ENCODE measurements at regions not wholly inside any gene's neighbourhood (a gene's known extent, or its start where the extent isn't known, plus 50 kb on each side); places are given as distances from the start of the nearest gene placed in this dataset.

- Histone ChIP-seq H3K4me1 (ENCODE audit: control insufficient read depth, insufficient read depth, low read length) (no peaks in the 10 kb centered on the region), H3K27ac (ENCODE audit: low read length) (no peak overlapping the region), H3K9me3 (ENCODE audit: control insufficient read depth, insufficient read depth, low read length) (no peaks in the 10 kb centered on the region), H3K36me3 (ENCODE audit: control insufficient read depth, insufficient read depth, low read length) (no peaks in the 10 kb centered on the region), H3K27me3 (ENCODE audit: control insufficient read depth, insufficient read depth, low read length) (no peaks in the 10 kb centered on the region), H3K4me3 (ENCODE audit: low read length) (no peak overlapping the region)
- H3K27me3 Mint-ChIP-seq (ENCODE audit: low read depth in 2 of 2) = no peaks in the 10 kb centered on the region
- no peak overlapping the region for H3K27ac Mint-ChIP-seq
- ATAC-seq (no peak), DNase-seq (no peak)
- no peaks in the 10 kb centered on the region for H3K36me3 Mint-ChIP-seq
- H3K4me1 Mint-ChIP-seq = no peaks in the 10 kb centered on the region
- 35% methylated on average over 4 of the region's 4 CpGs for WGBS (ENCODE audit: insufficient coverage)
- peaks cover 3 to 11% of the 10 kb centered on the region in 2 donors for H3K9me3 Mint-ChIP-seq
- H3K4me3 Mint-ChIP-seq = no peak overlapping the region
- intact Hi-C loops (cut with micrococcal nuclease) = no loop called here
- no peak for TF ChIP-seq CTCF (IDR thresholded peaks at IDR 0.05)
Observed at GRCh38 chr3:104556372-104557078, 810.2 kb upstream of the ALCAM start.

- Mint-ChIP-seq H3K9me3 (peaks cover 0 to 3% of the 10 kb centered on the region in 2 donors), H3K27me3 (ENCODE audit: low read depth in 2 of 2) (no peaks in the 10 kb centered on the region), H3K4me1 (no peaks in the 10 kb centered on the region), H3K4me3 (no peak overlapping the region), H3K27ac (no peak overlapping the region), H3K36me3 (no peaks in the 10 kb centered on the region)
- H3K4me1 ChIP-seq (ENCODE audit: control insufficient read depth, insufficient read depth, low read length) = no peaks in the 10 kb centered on the region
- whole genome bisulfite sequencing (ENCODE audit: insufficient coverage) = no CpG with 5 or more reads among the region's 1 CpG
- no peak for TF ChIP-seq CTCF (IDR thresholded peaks at IDR 0.05)
- ATAC-seq (no peak), DNase-seq (no peak)
- H3K27ac ChIP-seq (ENCODE audit: low read length) = no peak overlapping the region
- no peak overlapping the region for H3K4me3 ChIP-seq (ENCODE audit: low read length)
- H3K27me3 ChIP-seq (ENCODE audit: control insufficient read depth, insufficient read depth, low read length) = no peaks in the 10 kb centered on the region
- intact Hi-C loops (cut with micrococcal nuclease) = loop anchor here (10.0 kb wide), 1 partner anchor 1887 kb away; no protein-coding TSS in a partner anchor
- H3K9me3 ChIP-seq (ENCODE audit: control insufficient read depth, insufficient read depth, low read length) = no peaks in the 10 kb centered on the region
- H3K36me3 ChIP-seq (ENCODE audit: control insufficient read depth, insufficient read depth, low read length) = no peaks in the 10 kb centered on the region
Observed at GRCh38 chr3:104561324-104561723, 805.4 kb upstream of the ALCAM start.

GRCh38 chr3:104564045-104564643, 802.6 kb upstream of the ALCAM start:
- no peak overlapping the region for H3K27ac Mint-ChIP-seq
- H3K4me1 Mint-ChIP-seq = no peaks in the 10 kb centered on the region
- no peak for ATAC-seq
- H3K27me3 Mint-ChIP-seq (ENCODE audit: low read depth in 2 of 2) = no peaks in the 10 kb centered on the region
- Histone ChIP-seq H3K4me1 (ENCODE audit: control insufficient read depth, insufficient read depth, low read length) (no peaks in the 10 kb centered on the region), H3K36me3 (ENCODE audit: control insufficient read depth, insufficient read depth, low read length) (no peaks in the 10 kb centered on the region), H3K4me3 (ENCODE audit: low read length) (no peak overlapping the region), H3K9me3 (ENCODE audit: control insufficient read depth, insufficient read depth, low read length) (no peaks in the 10 kb centered on the region), H3K27ac (ENCODE audit: low read length) (no peak overlapping the region), H3K27me3 (ENCODE audit: control insufficient read depth, insufficient read depth, low read length) (no peaks in the 10 kb centered on the region)
- intact Hi-C loops (cut with micrococcal nuclease) = loop anchor here (10.0 kb wide), 1 partner anchor 1889 kb away; no protein-coding TSS in a partner anchor
- H3K9me3 Mint-ChIP-seq = no peaks in the 10 kb centered on the region
- no peak overlapping the region for H3K4me3 Mint-ChIP-seq
- 64% methylated on average over 1 of the region's 6 CpGs for WGBS (ENCODE audit: insufficient coverage)
- DNase-seq = peak in 1 of 2 donors; percentile 70
- peak; percentile 61 for TF ChIP-seq CTCF (IDR thresholded peaks at IDR 0.05)
- no peaks in the 10 kb centered on the region for H3K36me3 Mint-ChIP-seq
